Trophoblast cell (in vitro differentiated cells and primary cell): ENCODE measurements at regions not wholly inside any gene's neighbourhood (a gene's known extent, or its start where the extent isn't known, plus 50 kb on each side); places are given as distances from the start of the nearest gene placed in this dataset.

ENCODE experiments used
- DNase-seq, 2 donors: peaks; one replicate each; pipeline ENCODE4 v3.0.0-alpha.2; 2016
- H2AFZ ChIP-seq: 2 replicates; pipeline ENCODE4 v1.6.1; 2013; ENCODE audit warnings: low read length, moderate library complexity, mild to moderate bottlenecking; ENCODE audit not compliant: insufficient read depth, poor library complexity
- H2AK5ac ChIP-seq: 2 replicates; pipeline ENCODE4 v1.6.1; 2013; ENCODE audit warnings: mild to moderate bottlenecking, low read length
- H2BK120ac ChIP-seq: 2 replicates; pipeline ENCODE4 v1.6.1; 2013; ENCODE audit warnings: low read length, mild to moderate bottlenecking, moderate library complexity; ENCODE audit not compliant: insufficient read depth, poor library complexity
- H2BK12ac ChIP-seq: 2 replicates; pipeline ENCODE4 v1.6.1; 2013; ENCODE audit warnings: mild to moderate bottlenecking, low read length, moderate library complexity
- H2BK5ac ChIP-seq: 2 replicates; pipeline ENCODE4 v1.6.1; 2013; ENCODE audit warnings: low read length, low read depth, moderate library complexity, mild to moderate bottlenecking; ENCODE audit not compliant: poor library complexity
- H3K14ac ChIP-seq: 2 replicates; pipeline ENCODE4 v1.6.1; 2013; ENCODE audit warnings: mild to moderate bottlenecking, low read length
- H3K18ac ChIP-seq: 2 replicates; pipeline ENCODE4 v1.6.1; 2013; ENCODE audit warnings: mild to moderate bottlenecking, low read length
- H3K23ac ChIP-seq: 2 replicates; pipeline ENCODE4 v1.6.1; 2013; ENCODE audit warnings: low read length
- H3K27ac ChIP-seq: 2 replicates; pipeline ENCODE4 v1.5.1; 2013; ENCODE audit warnings: low read depth, mild to moderate bottlenecking, inconsistent platforms, low read length, moderate library complexity
- H3K27me3 ChIP-seq: 2 replicates; pipeline ENCODE4 v1.6.1; 2013; ENCODE audit warnings: inconsistent platforms, mild to moderate bottlenecking, low read length, moderate library complexity; ENCODE audit not compliant: insufficient read depth
- H3K36me3 ChIP-seq, 2 experiments: 1 replicate in 1 of 2; 2 replicates in 1 of 2; pipeline ENCODE4 v1.6.1; 2013; ENCODE audit warnings: low read length in 2 of 2, mild to moderate bottlenecking in 2 of 2, moderate library complexity in 1 of 2; ENCODE audit not compliant: insufficient read depth in 2 of 2, control insufficient read depth in 1 of 2
- H3K4ac ChIP-seq: 2 replicates; pipeline ENCODE4 v1.6.1; 2013; ENCODE audit warnings: low read depth, mild to moderate bottlenecking, low read length, moderate library complexity
- H3K4me1 ChIP-seq, 2 experiments: 1 replicate in 1 of 2; 2 replicates in 1 of 2; pipeline ENCODE4 v1.6.1; 2013; ENCODE audit warnings: low read length in 2 of 2, mild to moderate bottlenecking in 2 of 2, moderate library complexity in 1 of 2; ENCODE audit not compliant: insufficient read depth in 2 of 2, control insufficient read depth in 1 of 2
- H3K4me2 ChIP-seq: 2 replicates; pipeline ENCODE4 v1.6.1; 2013; ENCODE audit warnings: inconsistent platforms, mild to moderate bottlenecking, low read length, moderate library complexity
- H3K4me3 ChIP-seq: 2 replicates; pipeline ENCODE4 v1.5.1; 2013; ENCODE audit warnings: mild to moderate bottlenecking, low read depth, low read length, inconsistent platforms
- H3K79me1 ChIP-seq: one replicate; pipeline ENCODE4 v1.6.1; 2013; ENCODE audit warnings: low read length
- H3K79me2 ChIP-seq: 2 replicates; pipeline ENCODE4 v1.6.1; 2013; ENCODE audit warnings: low read length, mild to moderate bottlenecking; ENCODE audit not compliant: control insufficient read depth, insufficient read depth, poor library complexity
- H3K9ac ChIP-seq: 2 replicates; pipeline ENCODE4 v1.6.1; 2013; ENCODE audit warnings: mild to moderate bottlenecking, low read length
- H3K9me3 ChIP-seq: 2 replicates; pipeline ENCODE4 v1.6.1; 2013; ENCODE audit warnings: low read depth, mild to moderate bottlenecking, control low read depth, inconsistent platforms, low read length; ENCODE audit not compliant: insufficient read depth
- H4K12ac ChIP-seq: 2 replicates; pipeline ENCODE4 v1.6.1; 2013; ENCODE audit warnings: low read depth, mild to moderate bottlenecking, low read length, moderate library complexity
- H4K8ac ChIP-seq: 2 replicates; pipeline ENCODE4 v1.6.1; 2013; ENCODE audit warnings: low read depth, mild to moderate bottlenecking, low read length, moderate library complexity
- H4K91ac ChIP-seq: one replicate; pipeline ENCODE4 v1.6.1; 2013; ENCODE audit warnings: low read depth, mild to moderate bottlenecking, low read length, moderate library complexity
- WGBS: extraction: QIAGEN DNeasy Blood & Tissue Kit; methylation state at CpG from one replicate; pipeline ENCODE4 v1.1.7; 2013; ENCODE audit warnings: missing lambda C conversion rate; ENCODE audit not compliant: insufficient read length, insufficient coverage; ENCODE audit errors: extremely low coverage; 5-methylcytosine and 5-hydroxymethylcytosine counted together

GRCh38 chr2:83240611-83241010, 1218.5 kb downstream of the SUCLG1 start:
- no CpG with 5 or more reads among the region's 2 CpGs for WGBS

GRCh38 chr2:83238111-83238510, 1221.0 kb downstream of the SUCLG1 start:
- DNase-seq = no peak
- Histone ChIP-seq H4K8ac (no peak overlapping the region), H4K91ac (no peak overlapping the region), H3K4ac (no peak overlapping the region), H3K23ac (no peak overlapping the region), H3K4me2 (no peak overlapping the region), H2BK120ac (no peak overlapping the region), H3K9ac (no peak overlapping the region), H3K27me3 (no peaks in the 10 kb centered on the region), H3K79me2 (no peaks in the 10 kb centered on the region), H3K18ac (no peak overlapping the region), H2AFZ (no peak overlapping the region), H2BK12ac (no peak overlapping the region), H3K27ac (no peak overlapping the region), H3K4me1 (no peaks in the 10 kb centered on the region), H4K12ac (no peak overlapping the region), H3K36me3 (no peaks in the 10 kb centered on the region), H2BK5ac (no peak overlapping the region), H3K79me1 (no peaks in the 10 kb centered on the region), H3K14ac (no peak overlapping the region), H2AK5ac (no peak overlapping the region), H3K9me3 (no peaks in the 10 kb centered on the region), H3K4me3 (no peak overlapping the region)
- WGBS = no CpG with 5 or more reads among the region's 2 CpGs

More at GRCh38 chr2:83240611-83241010, 1218.5 kb downstream of the SUCLG1 start:
- DNase-seq = no peak
- Histone ChIP-seq H4K91ac (no peak overlapping the region), H3K4me3 (no peak overlapping the region), H3K23ac (no peak overlapping the region), H3K27ac (no peak overlapping the region), H4K12ac (no peak overlapping the region), H3K4me2 (no peak overlapping the region), H3K9ac (no peak overlapping the region), H3K14ac (no peak overlapping the region), H2BK12ac (no peak overlapping the region), H3K79me1 (no peaks in the 10 kb centered on the region), H2BK120ac (no peak overlapping the region), H2BK5ac (no peak overlapping the region), H2AFZ (no peak overlapping the region), H3K36me3 (no peaks in the 10 kb centered on the region), H2AK5ac (no peak overlapping the region), H4K8ac (no peak overlapping the region), H3K79me2 (no peaks in the 10 kb centered on the region), H3K4ac (no peak overlapping the region), H3K4me1 (no peaks in the 10 kb centered on the region), H3K27me3 (no peaks in the 10 kb centered on the region), H3K9me3 (no peaks in the 10 kb centered on the region), H3K18ac (no peak overlapping the region)

- no peak overlapping the region for H3K4me2 ChIP-seq
- H4K8ac ChIP-seq = no peak overlapping the region
- no peak overlapping the region for H3K23ac ChIP-seq
- no peak overlapping the region for H2BK120ac ChIP-seq
- H3K4me1 ChIP-seq = no peaks in the 10 kb centered on the region
- no peak overlapping the region for H3K18ac ChIP-seq
- no peaks in the 10 kb centered on the region for H3K9me3 ChIP-seq
- H3K4ac ChIP-seq = no peak overlapping the region
- H2BK12ac ChIP-seq = no peak overlapping the region
- no peaks in the 10 kb centered on the region for H3K27me3 ChIP-seq
- no peak overlapping the region for H3K14ac ChIP-seq
- H2BK5ac ChIP-seq = no peak overlapping the region
- H3K9ac ChIP-seq = no peak overlapping the region
- DNase-seq = no peak
- H3K36me3 ChIP-seq = no peaks in the 10 kb centered on the region
- no peaks in the 10 kb centered on the region for H3K79me2 ChIP-seq
- H3K4me3 ChIP-seq = no peak overlapping the region
- H3K27ac ChIP-seq = no peak overlapping the region
- no peak overlapping the region for H2AK5ac ChIP-seq
- H3K79me1 ChIP-seq = no peaks in the 10 kb centered on the region
- H4K12ac ChIP-seq = no peak overlapping the region
- H4K91ac ChIP-seq = no peak overlapping the region
- no peak overlapping the region for H2AFZ ChIP-seq
These were observed 1224.8 kb downstream of the SUCLG1 start for GRCh38 chr2:83234246-83234645.

GRCh38 chr2:83233781-83234180, 1225.3 kb downstream of the SUCLG1 start:
- Histone ChIP-seq H4K91ac (no peak overlapping the region), H3K4ac (no peak overlapping the region), H2AFZ (no peak overlapping the region), H3K18ac (no peak overlapping the region), H3K27ac (no peak overlapping the region), H3K79me2 (no peaks in the 10 kb centered on the region), H3K79me1 (no peaks in the 10 kb centered on the region), H2AK5ac (no peak overlapping the region), H3K4me3 (no peak overlapping the region), H3K23ac (no peak overlapping the region), H2BK5ac (no peak overlapping the region), H3K4me2 (no peak overlapping the region), H3K36me3 (no peaks in the 10 kb centered on the region), H3K14ac (no peak overlapping the region), H3K9me3 (no peaks in the 10 kb centered on the region), H2BK120ac (no peak overlapping the region), H3K4me1 (no peaks in the 10 kb centered on the region), H4K8ac (no peak overlapping the region), H4K12ac (no peak overlapping the region), H3K27me3 (no peaks in the 10 kb centered on the region), H2BK12ac (no peak overlapping the region), H3K9ac (no peak overlapping the region)
- 100% methylated on average over 1 of the region's 2 CpGs for WGBS
- DNase-seq = no peak

GRCh38 chr2:83233326-83233725, 1225.8 kb downstream of the SUCLG1 start:
- H4K8ac ChIP-seq = no peak overlapping the region
- H3K9me3 ChIP-seq = no peaks in the 10 kb centered on the region
- no peak overlapping the region for H3K27ac ChIP-seq
- H3K79me2 ChIP-seq = no peaks in the 10 kb centered on the region
- H2BK120ac ChIP-seq = no peak overlapping the region
- H4K12ac ChIP-seq = no peak overlapping the region
- H3K14ac ChIP-seq = no peak overlapping the region
- H2AK5ac ChIP-seq = no peak overlapping the region
- no peak overlapping the region for H3K4me3 ChIP-seq
- H2AFZ ChIP-seq = no peak overlapping the region
- no peaks in the 10 kb centered on the region for H3K79me1 ChIP-seq
- H3K18ac ChIP-seq = no peak overlapping the region
- no peak overlapping the region for H2BK5ac ChIP-seq
- H4K91ac ChIP-seq = no peak overlapping the region
- no peaks in the 10 kb centered on the region for H3K4me1 ChIP-seq
- H3K27me3 ChIP-seq = no peaks in the 10 kb centered on the region
- no peak overlapping the region for H3K23ac ChIP-seq
- H3K36me3 ChIP-seq = no peaks in the 10 kb centered on the region
- no peak overlapping the region for H3K9ac ChIP-seq
- no peak overlapping the region for H3K4ac ChIP-seq
- DNase-seq = peak in 1 of 2 donors; percentile 9
- H3K4me2 ChIP-seq = no peak overlapping the region
- no peak overlapping the region for H2BK12ac ChIP-seq
